ENCODE measurements at regions not wholly inside any gene's neighbourhood (a gene's known extent, or its start where the extent isn't known, plus 50 kb on each side); places are given as distances from the start of the nearest gene placed in this dataset.

DNA sequence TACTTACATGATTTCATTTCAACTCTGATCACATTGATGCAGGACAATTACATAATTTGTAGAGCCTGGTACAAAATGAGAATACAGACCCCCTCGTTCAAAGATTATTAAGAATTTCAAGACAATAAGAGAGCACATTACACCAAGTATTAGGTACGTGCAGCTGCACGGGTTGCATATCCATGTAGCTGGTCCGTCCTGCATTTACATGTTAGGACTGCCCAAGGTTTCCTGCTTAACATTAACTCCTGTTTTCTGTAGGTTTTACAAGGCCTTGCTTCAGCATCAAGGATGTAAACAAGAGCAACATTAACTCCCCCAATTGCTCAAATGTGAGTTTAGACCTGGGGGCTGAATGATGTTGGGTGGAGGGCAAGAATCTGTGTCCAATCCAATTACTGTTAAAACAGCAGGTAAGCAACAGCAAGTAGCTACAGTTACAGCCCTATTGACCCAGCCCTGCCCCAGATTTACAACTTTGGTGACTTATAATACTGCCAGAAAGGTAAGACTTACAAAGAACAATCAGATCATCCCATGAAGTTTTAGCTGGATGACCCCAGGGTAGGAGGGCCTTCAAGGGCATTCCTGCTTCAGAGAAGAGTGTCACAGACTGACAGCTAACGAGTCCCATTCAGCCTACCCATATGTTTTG, 127.4 kb upstream of the PPP2R3A start:
- TF ChIP-seq, protein P1, sequence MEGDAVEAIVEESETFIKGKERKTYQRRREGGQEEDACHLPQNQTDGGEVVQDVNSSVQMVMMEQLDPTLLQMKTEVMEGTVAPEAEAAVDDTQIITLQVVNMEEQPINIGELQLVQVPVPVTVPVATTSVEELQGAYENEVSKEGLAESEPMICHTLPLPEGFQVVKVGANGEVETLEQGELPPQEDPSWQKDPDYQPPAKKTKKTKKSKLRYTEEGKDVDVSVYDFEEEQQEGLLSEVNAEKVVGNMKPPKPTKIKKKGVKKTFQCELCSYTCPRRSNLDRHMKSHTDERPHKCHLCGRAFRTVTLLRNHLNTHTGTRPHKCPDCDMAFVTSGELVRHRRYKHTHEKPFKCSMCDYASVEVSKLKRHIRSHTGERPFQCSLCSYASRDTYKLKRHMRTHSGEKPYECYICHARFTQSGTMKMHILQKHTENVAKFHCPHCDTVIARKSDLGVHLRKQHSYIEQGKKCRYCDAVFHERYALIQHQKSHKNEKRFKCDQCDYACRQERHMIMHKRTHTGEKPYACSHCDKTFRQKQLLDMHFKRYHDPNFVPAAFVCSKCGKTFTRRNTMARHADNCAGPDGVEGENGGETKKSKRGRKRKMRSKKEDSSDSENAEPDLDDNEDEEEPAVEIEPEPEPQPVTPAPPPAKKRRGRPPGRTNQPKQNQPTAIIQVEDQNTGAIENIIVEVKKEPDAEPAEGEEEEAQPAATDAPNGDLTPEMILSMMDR (IDR thresholded peaks at IDR 0.05 in 2 of 3, conservative IDR thresholded peaks at IDR 0.05 in 1 of 3; ENCODE audit: insufficient read depth in 2 of 3, low read depth in 1 of 3, low read length in 3 of 3), result no peak
- TF ChIP-seq, protein P2, sequence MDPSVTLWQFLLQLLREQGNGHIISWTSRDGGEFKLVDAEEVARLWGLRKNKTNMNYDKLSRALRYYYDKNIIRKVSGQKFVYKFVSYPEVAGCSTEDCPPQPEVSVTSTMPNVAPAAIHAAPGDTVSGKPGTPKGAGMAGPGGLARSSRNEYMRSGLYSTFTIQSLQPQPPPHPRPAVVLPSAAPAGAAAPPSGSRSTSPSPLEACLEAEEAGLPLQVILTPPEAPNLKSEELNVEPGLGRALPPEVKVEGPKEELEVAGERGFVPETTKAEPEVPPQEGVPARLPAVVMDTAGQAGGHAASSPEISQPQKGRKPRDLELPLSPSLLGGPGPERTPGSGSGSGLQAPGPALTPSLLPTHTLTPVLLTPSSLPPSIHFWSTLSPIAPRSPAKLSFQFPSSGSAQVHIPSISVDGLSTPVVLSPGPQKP (CRISPR knock-in tag; IDR thresholded peaks at IDR 0.05), result no peak
- no peak for TF ChIP-seq RFX5 (IDR thresholded peaks at IDR 0.05; ENCODE audit: low read depth, low read length)
- TF ChIP-seq HMG20A (CRISPR knock-in tag; conservative IDR thresholded peaks at IDR 0.05), result no peak
- TF ChIP-seq, protein P3, sequence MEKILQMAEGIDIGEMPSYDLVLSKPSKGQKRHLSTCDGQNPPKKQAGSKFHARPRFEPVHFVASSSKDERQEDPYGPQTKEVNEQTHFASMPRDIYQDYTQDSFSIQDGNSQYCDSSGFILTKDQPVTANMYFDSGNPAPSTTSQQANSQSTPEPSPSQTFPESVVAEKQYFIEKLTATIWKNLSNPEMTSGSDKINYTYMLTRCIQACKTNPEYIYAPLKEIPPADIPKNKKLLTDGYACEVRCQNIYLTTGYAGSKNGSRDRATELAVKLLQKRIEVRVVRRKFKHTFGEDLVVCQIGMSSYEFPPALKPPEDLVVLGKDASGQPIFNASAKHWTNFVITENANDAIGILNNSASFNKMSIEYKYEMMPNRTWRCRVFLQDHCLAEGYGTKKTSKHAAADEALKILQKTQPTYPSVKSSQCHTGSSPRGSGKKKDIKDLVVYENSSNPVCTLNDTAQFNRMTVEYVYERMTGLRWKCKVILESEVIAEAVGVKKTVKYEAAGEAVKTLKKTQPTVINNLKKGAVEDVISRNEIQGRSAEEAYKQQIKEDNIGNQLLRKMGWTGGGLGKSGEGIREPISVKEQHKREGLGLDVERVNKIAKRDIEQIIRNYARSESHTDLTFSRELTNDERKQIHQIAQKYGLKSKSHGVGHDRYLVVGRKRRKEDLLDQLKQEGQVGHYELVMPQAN (IDR thresholded peaks at IDR 0.05; ENCODE audit: borderline replicate concordance), result no peak
- TF ChIP-seq CCNT2 (IDR thresholded peaks at IDR 0.05; ENCODE audit: borderline replicate concordance, extremely low read depth, insufficient read length, low read depth, low read length), result no peak
- no peak for TF ChIP-seq TEAD4 (IDR thresholded peaks at IDR 0.05; ENCODE audit: low read length)
- no peak for TF ChIP-seq TEAD4 (CRISPR knock-in tag; IDR thresholded peaks at IDR 0.05; ENCODE audit: borderline replicate concordance)
- no peak for TF ChIP-seq POLR2AphosphoS2 (IDR thresholded peaks at IDR 0.05; ENCODE audit: low read length)
- TF ChIP-seq POLR2AphosphoS5 (IDR thresholded peaks at IDR 0.05; ENCODE audit: control insufficient read depth, insufficient read depth, low read depth, low read length), result no peak
- no peak for TF ChIP-seq TAF1 (IDR thresholded peaks at IDR 0.05; ENCODE audit: control insufficient read depth, extremely low read depth, insufficient read depth, low read length, severe bottlenecking)

Measured in K562 (cell line).